Activated CD8-positive, alpha-beta T cell treated with anti-CD3 and anti-CD28 coated beads, Interleukin-2, amount 10 ng/mL, durations not matched to agents 7 days and 5 days (primary cell): ENCODE measurements at regions not wholly inside any gene's neighbourhood (a gene's known extent, or its start where the extent isn't known, plus 50 kb on each side); places are given as distances from the start of the nearest gene placed in this dataset.

ENCODE experiments used
- ATAC-seq: fragments of 150-1000 bp; cut with Tn5 transposase; one replicate; pipeline ENCODE4 v1.10.0; 2021; ENCODE audit warnings: moderate library complexity
- CTCF ChIA-PET: fragments of 350-600 bp; sonication (Branson Sonifier 250); formaldehyde crosslinking; loops from one replicate; lab custom pipeline; 2021; ENCODE audit warnings: antibody characterized with exemption; lab: Charles Lee
- POLR2A ChIA-PET: fragments of 350-600 bp; sonication (Branson Sonifier 250); formaldehyde crosslinking; loops from one replicate; lab custom pipeline; 2021; ENCODE audit warnings: antibody characterized with exemption; lab: Charles Lee
- DNase-seq: peaks from one replicate; pipeline ENCODE4 v3.0.0-alpha.2; 2020
- H3K27ac Mint-ChIP-seq: one replicate; pipeline ENCODE4 v1.8.0; 2021; ENCODE audit warnings: mild to moderate bottlenecking, mixed read lengths
- H3K27me3 Mint-ChIP-seq: one replicate; pipeline ENCODE4 v1.8.0; 2021; ENCODE audit warnings: low read depth, mixed read lengths
- H3K36me3 Mint-ChIP-seq: one replicate; pipeline ENCODE4 v1.8.0; 2021; ENCODE audit warnings: low read depth, mixed read lengths
- H3K4me1 Mint-ChIP-seq: one replicate; pipeline ENCODE4 v1.8.0; 2021; ENCODE audit warnings: low read depth, mixed read lengths
- H3K4me3 Mint-ChIP-seq: one replicate; pipeline ENCODE4 v1.8.0; 2021; ENCODE audit warnings: mild to moderate bottlenecking, mixed read lengths
- H3K9me3 Mint-ChIP-seq: one replicate; pipeline ENCODE4 v1.8.0; 2022; ENCODE audit warnings: mixed read lengths; ENCODE audit not compliant: insufficient read depth

DNA sequence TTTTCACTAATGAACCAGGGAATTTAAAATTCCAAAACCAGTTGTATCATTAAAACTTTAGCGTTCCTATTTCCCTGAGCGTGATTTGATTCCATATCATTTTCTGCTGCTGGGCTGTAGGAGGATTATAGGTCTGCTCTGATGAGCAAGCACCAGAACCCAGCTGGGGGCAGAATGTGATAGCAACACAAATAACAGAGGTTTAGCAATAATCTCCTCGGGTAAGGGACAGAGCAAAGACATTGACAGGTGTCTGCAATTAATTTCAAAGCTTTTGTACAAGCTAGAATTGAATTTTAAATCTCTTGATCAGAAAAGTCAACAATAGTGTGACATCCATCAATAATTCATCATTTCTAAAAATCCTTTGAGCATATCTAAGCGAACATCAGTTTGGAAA lies 163.4 kb upstream of the RAP2B start:
- CTCF ChIA-PET, result no interaction called here
- H3K4me1 Mint-ChIP-seq, result no peaks in the 10 kb centered on the region
- no peak overlapping the region for H3K27ac Mint-ChIP-seq
- H3K27me3 Mint-ChIP-seq, result no peaks in the 10 kb centered on the region
- ATAC-seq (no peak), DNase-seq (no peak)
- POLR2A ChIA-PET, result no interaction called here
- H3K4me3 Mint-ChIP-seq, result no peak overlapping the region
- H3K9me3 Mint-ChIP-seq, result no peaks in the 10 kb centered on the region
- H3K36me3 Mint-ChIP-seq, result no peaks in the 10 kb centered on the region

DNA sequence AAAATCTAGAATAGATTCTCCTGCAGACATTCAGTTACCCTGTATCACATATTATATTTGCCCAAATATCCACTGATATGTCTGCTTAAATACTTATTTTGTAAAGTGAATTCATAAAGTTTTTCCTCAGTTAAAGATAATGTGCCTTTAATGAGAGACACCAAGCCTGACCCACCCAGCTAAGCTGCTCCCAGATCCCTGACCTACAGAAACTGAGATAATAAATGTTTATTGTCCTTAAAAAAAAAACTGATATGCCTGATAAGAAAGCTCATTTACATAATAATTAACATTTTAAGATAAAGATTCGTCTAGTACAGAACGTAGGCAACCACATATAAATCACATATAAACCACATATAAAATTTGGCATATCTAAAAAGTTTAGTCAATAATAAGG lies 161.7 kb upstream of the RAP2B start:
- H3K4me3 Mint-ChIP-seq, result no peak overlapping the region
- DNase-seq, result no peak
- ChIA-PET POLR2A (no interaction called here), CTCF (interaction anchor here (1.6 kb wide), 1 partner anchor 40 kb away, joined by 3 read pairs; no protein-coding TSS in a partner anchor)
- no peak for ATAC-seq
- H3K4me1 Mint-ChIP-seq, result no peaks in the 10 kb centered on the region
- H3K9me3 Mint-ChIP-seq, result no peaks in the 10 kb centered on the region
- no peaks in the 10 kb centered on the region for H3K27me3 Mint-ChIP-seq
- H3K27ac Mint-ChIP-seq, result no peak overlapping the region
- H3K36me3 Mint-ChIP-seq, result no peaks in the 10 kb centered on the region

DNA sequence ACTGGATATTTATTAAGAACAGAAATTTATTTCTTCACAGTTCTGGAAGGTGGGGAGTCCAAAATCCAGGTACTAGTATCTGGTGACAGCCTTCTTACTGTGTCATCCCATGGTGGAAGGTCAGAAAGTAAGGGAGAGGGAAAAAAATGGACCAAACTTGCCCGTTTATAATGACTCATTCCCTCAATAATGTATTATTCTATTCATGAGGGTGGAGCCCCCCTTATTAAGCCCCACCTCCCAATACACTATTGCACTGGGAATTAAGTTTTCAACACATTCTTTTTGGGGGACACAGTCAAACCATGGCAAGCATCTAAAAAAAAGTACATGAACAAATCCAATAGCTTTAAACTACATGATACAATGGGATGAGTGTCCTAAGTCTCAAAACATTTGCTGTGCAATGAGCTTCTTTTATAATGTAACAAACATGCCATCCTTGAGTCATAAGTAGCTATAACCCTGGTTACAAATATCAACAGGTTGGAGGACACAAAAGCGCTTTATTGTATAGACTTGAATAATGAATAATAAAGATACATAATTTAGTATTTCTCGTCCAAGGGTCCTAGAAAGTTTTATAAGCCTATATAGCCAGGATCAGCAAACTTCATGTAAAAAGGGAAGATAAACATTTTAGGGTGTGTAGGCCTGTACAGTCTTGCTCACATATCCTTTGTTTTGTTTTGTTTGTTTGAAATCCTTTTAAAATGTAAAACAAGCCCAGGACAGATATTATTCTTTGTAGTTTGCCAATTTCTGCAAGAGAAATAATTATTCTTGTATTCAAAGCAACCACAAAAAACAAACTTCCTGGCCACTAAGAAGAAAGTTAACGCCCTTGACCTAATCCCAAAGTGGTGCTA lies 160.6 kb upstream of the RAP2B start:
- no peaks in the 10 kb centered on the region for H3K27me3 Mint-ChIP-seq
- no peak overlapping the region for H3K4me3 Mint-ChIP-seq
- no peak overlapping the region for H3K27ac Mint-ChIP-seq
- H3K9me3 Mint-ChIP-seq, result no peaks in the 10 kb centered on the region
- H3K4me1 Mint-ChIP-seq, result no peaks in the 10 kb centered on the region
- CTCF ChIA-PET, result interaction anchor here (1.6 kb wide), 1 partner anchor 39 kb away, joined by 3 read pairs; no protein-coding TSS in a partner anchor
- H3K36me3 Mint-ChIP-seq, result no peaks in the 10 kb centered on the region
- no peak for ATAC-seq
- no peak for DNase-seq
- POLR2A ChIA-PET, result no interaction called here

DNA sequence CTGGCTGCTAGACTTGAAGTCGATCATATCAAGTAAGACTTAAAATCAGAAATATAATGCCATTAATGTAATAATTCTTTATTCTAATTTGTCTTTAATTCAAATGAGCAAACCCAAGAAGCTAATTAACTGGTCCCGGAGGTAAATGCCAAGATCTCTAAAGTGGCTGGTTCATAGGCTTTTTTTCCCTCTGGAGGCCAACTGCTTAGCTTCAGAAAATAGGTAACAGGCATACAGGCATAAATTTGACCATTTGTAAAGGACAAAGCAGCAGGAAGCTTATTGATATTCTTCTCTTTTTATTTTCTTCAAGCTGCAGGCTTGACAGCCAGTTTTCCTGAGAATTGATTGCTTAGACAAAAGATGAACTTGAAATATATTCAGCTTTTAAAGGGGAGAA lies 158.6 kb upstream of the RAP2B start:
- H3K27me3 Mint-ChIP-seq, result no peaks in the 10 kb centered on the region
- H3K4me1 Mint-ChIP-seq, result no peaks in the 10 kb centered on the region
- no peak overlapping the region for H3K4me3 Mint-ChIP-seq
- DNase-seq (no peak), ATAC-seq (no peak)
- ChIA-PET POLR2A (no interaction called here), CTCF (interaction anchor here (1.3 kb wide), 1 partner anchor 22 kb away, joined by 3 read pairs; no protein-coding TSS in a partner anchor)
- H3K36me3 Mint-ChIP-seq, result no peaks in the 10 kb centered on the region
- no peak overlapping the region for H3K27ac Mint-ChIP-seq
- no peaks in the 10 kb centered on the region for H3K9me3 Mint-ChIP-seq

DNA sequence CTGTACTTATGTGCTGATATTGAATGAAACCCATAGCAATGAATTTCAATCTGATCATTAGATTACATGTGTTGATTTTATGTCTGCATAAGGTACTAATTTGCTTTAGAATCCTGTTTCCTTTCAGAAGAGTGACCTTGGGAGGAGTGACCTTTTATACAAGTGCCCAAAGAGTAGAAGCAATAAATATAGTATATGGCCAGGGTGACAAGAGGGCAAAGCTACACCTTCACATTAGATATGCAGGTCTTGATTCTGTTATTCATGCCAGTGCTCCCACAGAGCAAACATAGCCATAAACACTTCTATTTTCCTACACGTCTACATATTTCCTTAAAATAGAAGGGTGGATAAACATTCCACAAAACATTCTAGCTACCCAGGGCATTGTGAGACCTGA lies 158.2 kb upstream of the RAP2B start:
- Mint-ChIP-seq H3K9me3 (no peaks in the 10 kb centered on the region), H3K27me3 (no peaks in the 10 kb centered on the region), H3K36me3 (no peaks in the 10 kb centered on the region), H3K4me1 (no peaks in the 10 kb centered on the region), H3K27ac (no peak overlapping the region), H3K4me3 (no peak overlapping the region)
- DNase-seq (no peak), ATAC-seq (no peak)
- CTCF ChIA-PET, result interaction anchor here (0.8 to 1.3 kb wide), 2 partner anchors 21 to 440 kb away, joined by 3 read pairs; no protein-coding TSS in a partner anchor
- POLR2A ChIA-PET, result no interaction called here

DNA sequence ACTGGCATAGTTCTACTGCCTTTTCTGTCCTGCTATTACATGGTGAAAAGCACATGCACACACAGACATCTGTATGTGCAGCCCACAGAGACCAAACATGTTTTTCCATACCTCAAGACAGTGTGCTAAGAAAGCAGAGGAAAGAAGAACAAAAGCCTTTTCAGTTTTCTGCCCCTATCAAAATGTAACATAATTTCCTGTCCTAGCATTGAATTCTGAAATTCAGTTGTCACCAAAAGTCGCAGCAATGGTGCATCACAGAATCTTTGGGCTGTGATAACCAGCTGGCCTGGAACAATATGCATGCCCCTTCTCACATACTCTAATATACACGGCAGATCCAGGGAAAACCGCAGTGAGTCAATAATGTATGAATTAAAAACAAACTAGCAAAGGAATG lies 153.8 kb upstream of the RAP2B start:
- H3K27me3 Mint-ChIP-seq, result no peaks in the 10 kb centered on the region
- no peak for ATAC-seq
- no peaks in the 10 kb centered on the region for H3K36me3 Mint-ChIP-seq
- no peaks in the 10 kb centered on the region for H3K9me3 Mint-ChIP-seq
- DNase-seq, result no peak
- no peak overlapping the region for H3K27ac Mint-ChIP-seq
- ChIA-PET POLR2A (no interaction called here), CTCF (no interaction called here)
- H3K4me1 Mint-ChIP-seq, result no peaks in the 10 kb centered on the region
- H3K4me3 Mint-ChIP-seq, result no peak overlapping the region

DNA sequence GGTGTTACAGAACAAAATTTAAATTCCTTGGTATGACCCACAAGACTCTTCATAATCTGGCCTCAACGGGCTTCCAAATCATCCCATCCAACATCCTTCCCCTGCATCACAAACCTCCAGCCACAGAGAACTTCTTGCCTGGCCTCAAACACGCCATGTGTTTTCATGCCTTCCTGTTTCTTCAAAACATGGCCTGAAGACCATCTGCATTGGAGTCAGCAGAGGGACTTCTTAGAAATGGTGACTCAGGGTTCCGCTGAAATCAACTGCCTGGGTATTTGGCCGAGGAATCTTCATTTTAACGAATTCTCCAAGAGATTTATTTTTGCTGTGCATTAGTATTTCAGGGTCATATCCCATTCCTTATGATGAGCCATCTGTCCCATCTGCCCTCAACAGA lies 138.1 kb upstream of the RAP2B start:
- Mint-ChIP-seq H3K27ac (no peak overlapping the region), H3K27me3 (peaks cover 5% of the 10 kb centered on the region), H3K9me3 (no peaks in the 10 kb centered on the region), H3K4me3 (no peak overlapping the region), H3K4me1 (peaks cover 3% of the 10 kb centered on the region), H3K36me3 (no peaks in the 10 kb centered on the region)
- CTCF ChIA-PET, result interaction anchor here (1.2 kb wide), 1 partner anchor 1230 kb away, joined by 3 read pairs; no protein-coding TSS in a partner anchor
- DNase-seq (no peak), ATAC-seq (no peak)
- POLR2A ChIA-PET, result no interaction called here

DNA sequence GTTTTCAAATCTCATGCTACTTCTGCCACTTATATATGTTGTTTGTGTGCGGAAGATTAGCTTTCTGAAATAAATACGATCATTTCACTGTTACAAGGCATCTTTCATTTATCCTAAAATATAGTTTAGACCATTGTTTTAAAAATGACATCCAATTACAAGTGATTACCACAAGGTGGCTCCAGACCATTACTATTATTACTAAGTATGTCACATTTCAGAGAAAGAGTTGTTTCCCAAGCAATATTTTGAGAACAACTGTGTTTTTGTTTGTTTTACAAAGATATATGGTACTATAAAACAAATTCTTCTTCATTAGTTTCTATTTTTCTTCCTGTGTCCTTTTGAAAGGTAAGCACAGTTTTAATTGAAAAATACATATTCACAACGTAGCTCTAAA lies 136.0 kb upstream of the RAP2B start:
- no peak for DNase-seq
- H3K27me3 Mint-ChIP-seq, result peaks cover 6% of the 10 kb centered on the region
- POLR2A ChIA-PET, result no interaction called here

DNA sequence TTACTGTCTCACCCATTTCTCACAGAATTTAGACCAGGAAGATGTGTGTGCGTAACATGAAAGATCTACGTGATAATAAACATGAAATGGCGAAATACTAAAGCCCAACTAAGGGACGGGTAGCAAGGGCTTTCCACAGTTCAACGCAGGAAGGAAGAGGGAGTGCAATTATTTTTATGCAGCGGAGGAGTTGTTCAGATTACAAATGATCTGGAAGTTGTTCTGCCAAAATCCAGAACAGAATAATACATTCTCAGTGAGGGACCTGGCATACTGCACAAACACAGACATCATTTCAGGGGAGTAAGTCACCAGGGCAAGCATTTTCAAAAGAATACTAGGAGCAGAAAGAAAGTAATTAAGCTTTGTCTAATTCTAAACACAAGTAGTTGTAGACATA lies 133.6 kb upstream of the RAP2B start:
- no peaks in the 10 kb centered on the region for H3K9me3 Mint-ChIP-seq
- ATAC-seq (no peak), DNase-seq (no peak)
- POLR2A ChIA-PET, result no interaction called here
- no peaks in the 10 kb centered on the region for H3K36me3 Mint-ChIP-seq
- no peak overlapping the region for H3K27ac Mint-ChIP-seq
- H3K27me3 Mint-ChIP-seq, result peaks cover 8% of the 10 kb centered on the region
- CTCF ChIA-PET, result interaction anchor here (1.3 kb wide), 1 partner anchor 8 kb away, joined by 4 read pairs; no protein-coding TSS in a partner anchor
- H3K4me3 Mint-ChIP-seq, result no peak overlapping the region
- peaks cover 3% of the 10 kb centered on the region for H3K4me1 Mint-ChIP-seq

More for the DNA sequence above, 136.0 kb upstream of the RAP2B start:
- Mint-ChIP-seq H3K9me3 (no peaks in the 10 kb centered on the region), H3K4me3 (no peak overlapping the region), H3K27ac (no peak overlapping the region), H3K36me3 (no peaks in the 10 kb centered on the region), H3K4me1 (peaks cover 3% of the 10 kb centered on the region)
- CTCF ChIA-PET, result interaction anchor here (1.0 to 1.3 kb wide), 6 partner anchors 9 to 992 kb away, joined by 3 read pairs; no protein-coding TSS in a partner anchor
- ATAC-seq, result no peak

DNA sequence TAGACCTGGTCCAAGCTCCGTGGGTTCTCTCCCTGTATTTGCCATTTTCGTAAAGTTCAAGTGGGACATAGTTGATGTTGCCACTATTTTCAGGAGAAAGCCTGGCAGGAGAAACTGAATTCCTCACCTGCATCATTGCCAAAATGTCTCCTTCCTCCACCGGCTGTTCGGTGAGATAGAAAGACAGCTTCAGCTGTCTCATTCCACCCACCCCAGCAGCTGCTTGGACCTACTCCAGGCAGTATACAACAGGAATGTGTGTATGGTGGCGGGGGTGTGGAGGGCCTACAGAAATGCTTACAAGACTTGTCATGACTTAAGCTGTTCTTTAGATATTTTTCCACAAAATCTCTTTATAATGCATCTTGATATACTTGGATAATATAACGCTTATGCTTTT lies 132.7 kb upstream of the RAP2B start:
- CTCF ChIA-PET, result interaction anchor here (1.3 kb wide), 1 partner anchor 9 kb away, joined by 4 read pairs; no protein-coding TSS in a partner anchor
- no peaks in the 10 kb centered on the region for H3K4me1 Mint-ChIP-seq
- H3K27ac Mint-ChIP-seq, result no peak overlapping the region
- no peak overlapping the region for H3K4me3 Mint-ChIP-seq
- no peaks in the 10 kb centered on the region for H3K9me3 Mint-ChIP-seq
- peaks cover 6% of the 10 kb centered on the region for H3K27me3 Mint-ChIP-seq
- no peaks in the 10 kb centered on the region for H3K36me3 Mint-ChIP-seq
- ATAC-seq (no peak), DNase-seq (no peak)
- POLR2A ChIA-PET, result no interaction called here

DNA sequence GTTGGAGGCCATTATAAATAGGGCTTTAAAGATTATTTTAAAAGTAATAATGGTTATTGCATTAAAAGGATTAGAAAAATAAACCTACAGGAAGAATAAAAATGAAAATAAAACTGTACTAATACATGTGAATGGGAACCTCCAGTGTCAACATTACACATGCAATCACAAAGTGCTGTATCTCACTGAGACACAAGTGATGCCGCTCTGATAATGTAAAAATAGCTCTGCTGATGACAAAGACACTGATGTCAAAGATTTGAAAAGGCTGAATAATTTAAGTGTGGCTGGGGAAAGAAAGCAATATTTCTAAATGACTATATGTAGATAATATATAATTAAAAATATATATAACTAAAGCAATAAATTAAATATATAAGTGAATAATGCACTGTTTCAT lies 129.1 kb upstream of the RAP2B start:
- no peaks in the 10 kb centered on the region for H3K9me3 Mint-ChIP-seq
- ATAC-seq (no peak), DNase-seq (no peak)
- peaks cover 6% of the 10 kb centered on the region for H3K27me3 Mint-ChIP-seq
- no peaks in the 10 kb centered on the region for H3K4me1 Mint-ChIP-seq
- no peak overlapping the region for H3K4me3 Mint-ChIP-seq
- H3K27ac Mint-ChIP-seq, result no peak overlapping the region
- no peaks in the 10 kb centered on the region for H3K36me3 Mint-ChIP-seq
- CTCF ChIA-PET, result interaction anchor here (1.5 kb wide), 1 partner anchor 257 kb away, joined by 3 read pairs; no protein-coding TSS in a partner anchor
- POLR2A ChIA-PET, result no interaction called here

DNA sequence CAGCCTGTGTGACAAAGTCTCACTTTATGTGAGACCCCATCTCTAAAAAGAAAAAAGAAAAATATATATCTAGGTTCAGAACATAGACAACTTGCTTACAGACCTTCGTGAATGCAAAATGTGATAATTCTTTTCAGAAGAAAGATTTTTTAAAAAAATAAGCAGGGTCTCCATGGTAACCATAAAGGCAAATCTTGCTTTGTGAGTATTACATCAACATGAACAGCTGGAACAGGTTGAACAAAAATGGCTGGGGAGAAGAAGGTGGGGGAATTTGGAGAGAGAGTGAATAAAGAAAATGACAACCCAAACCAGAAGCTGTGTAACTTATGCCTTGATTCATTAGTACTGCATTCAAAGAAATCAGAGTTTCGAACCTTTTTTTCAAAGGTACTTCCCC lies 125.2 kb upstream of the RAP2B start:
- no peak overlapping the region for H3K4me3 Mint-ChIP-seq
- H3K36me3 Mint-ChIP-seq, result no peaks in the 10 kb centered on the region
- ChIA-PET POLR2A (no interaction called here), CTCF (no interaction called here)
- peaks cover 2% of the 10 kb centered on the region for H3K27me3 Mint-ChIP-seq
- ATAC-seq (no peak), DNase-seq (no peak)
- H3K9me3 Mint-ChIP-seq, result no peaks in the 10 kb centered on the region
- H3K4me1 Mint-ChIP-seq, result peaks cover 6% of the 10 kb centered on the region
- no peak overlapping the region for H3K27ac Mint-ChIP-seq
